ENCODE measurements at regions not wholly inside any gene's neighbourhood (a gene's known extent, or its start where the extent isn't known, plus 50 kb on each side); places are given as distances from the start of the nearest gene placed in this dataset.

DNA sequence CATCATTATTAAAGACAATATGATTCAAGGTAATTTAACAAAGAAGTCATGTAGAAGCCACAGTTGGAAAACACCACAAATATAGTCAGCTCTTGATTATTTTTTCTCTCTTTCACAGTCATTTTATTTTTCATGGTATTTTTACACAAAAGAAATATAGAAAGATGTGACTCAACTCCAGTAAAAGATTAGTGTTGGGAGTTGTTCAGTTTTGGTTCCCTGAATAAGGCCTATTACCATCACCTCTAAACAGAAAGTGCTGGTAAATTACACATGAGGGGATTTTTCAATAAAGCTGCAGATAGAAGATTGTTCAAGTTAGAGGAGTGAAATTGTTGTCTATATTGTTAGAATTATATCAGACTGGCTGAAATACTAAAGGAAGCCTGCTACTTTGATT lies 107.0 kb downstream of the DDIT4L start:
- Histone ChIP-seq H3K4me3 (ENCODE audit: insufficient read depth, low read depth, low read length) (no peak overlapping the region), H3K4me2 (ENCODE audit: low read length) (no peak overlapping the region), H3K9me3 (ENCODE audit: insufficient read depth, low read depth, low read length) (no peaks in the 10 kb centered on the region), H4K20me1 (ENCODE audit: insufficient read depth, low read length) (no peaks in the 10 kb centered on the region), H3K4me1 (ENCODE audit: insufficient read depth, low read length) (no peaks in the 10 kb centered on the region), H3K36me3 (ENCODE audit: insufficient read depth, low read length) (no peaks in the 10 kb centered on the region), H2AFZ (ENCODE audit: low read depth, low read length) (no peak overlapping the region), H3K27me3 (ENCODE audit: insufficient read depth, low read length) (no peaks in the 10 kb centered on the region), H3K79me2 (ENCODE audit: insufficient read depth, low read length) (no peaks in the 10 kb centered on the region), H3K9ac (ENCODE audit: low read length) (no peak overlapping the region), H3K27ac (ENCODE audit: low read depth, low read length) (no peak overlapping the region)
- H3K36me3 Mint-ChIP-seq (ENCODE audit: low read depth, unreplicated experiment), result no peaks in the 10 kb centered on the region
- no peaks in the 10 kb centered on the region for H3K9me3 Mint-ChIP-seq (ENCODE audit: unreplicated experiment)
- no peak for DNase-seq (ENCODE audit: low read depth)
- no peak for FAIRE-seq
- no peak for TF ChIP-seq EZH2 (IDR thresholded peaks at IDR 0.05; ENCODE audit: insufficient read depth, low read length)
- peaks cover 1% of the 10 kb centered on the region for H3K4me1 Mint-ChIP-seq (ENCODE audit: low read depth, unreplicated experiment)
- H3K4me3 Mint-ChIP-seq (ENCODE audit: unreplicated experiment), result no peak overlapping the region
- no peak overlapping the region for H3K27ac Mint-ChIP-seq (ENCODE audit: unreplicated experiment)
- H3K27me3 Mint-ChIP-seq (ENCODE audit: low read depth, unreplicated experiment), result no peaks in the 10 kb centered on the region

DNA sequence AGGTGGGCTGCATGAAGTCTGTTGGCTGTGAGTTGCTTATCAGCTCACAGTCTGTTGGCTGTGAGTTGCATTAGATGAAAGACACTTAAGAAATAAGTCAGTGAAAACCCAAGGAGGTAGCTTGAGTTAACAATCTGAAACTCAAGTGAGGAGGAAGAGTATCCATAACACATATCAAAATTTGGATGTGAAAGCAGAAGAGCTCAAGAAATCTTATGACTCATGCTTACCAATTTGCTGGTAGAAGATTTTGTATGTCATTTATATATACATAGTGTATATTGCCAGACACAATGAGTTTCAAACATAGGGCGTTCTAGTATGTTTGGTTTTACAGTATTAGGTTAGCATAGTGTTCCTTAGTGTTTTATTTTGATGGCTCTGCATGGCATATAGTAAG lies 107.4 kb downstream of the DDIT4L start:
- no peak overlapping the region for H3K9ac ChIP-seq (ENCODE audit: low read length)
- Mint-ChIP-seq H3K4me1 (ENCODE audit: low read depth, unreplicated experiment) (peaks cover 1% of the 10 kb centered on the region), H3K9me3 (ENCODE audit: unreplicated experiment) (no peaks in the 10 kb centered on the region), H3K4me3 (ENCODE audit: unreplicated experiment) (no peak overlapping the region), H3K27me3 (ENCODE audit: low read depth, unreplicated experiment) (no peaks in the 10 kb centered on the region), H3K27ac (ENCODE audit: unreplicated experiment) (no peak overlapping the region), H3K36me3 (ENCODE audit: low read depth, unreplicated experiment) (no peaks in the 10 kb centered on the region)
- H3K4me3 ChIP-seq (ENCODE audit: insufficient read depth, low read depth, low read length), result no peak overlapping the region
- no peak overlapping the region for H3K4me2 ChIP-seq (ENCODE audit: low read length)
- H4K20me1 ChIP-seq (ENCODE audit: insufficient read depth, low read length), result no peaks in the 10 kb centered on the region
- no peaks in the 10 kb centered on the region for H3K4me1 ChIP-seq (ENCODE audit: insufficient read depth, low read length)
- H3K9me3 ChIP-seq (ENCODE audit: insufficient read depth, low read depth, low read length), result no peaks in the 10 kb centered on the region
- H3K79me2 ChIP-seq (ENCODE audit: insufficient read depth, low read length), result no peaks in the 10 kb centered on the region
- H3K27ac ChIP-seq (ENCODE audit: low read depth, low read length), result no peak overlapping the region
- no peaks in the 10 kb centered on the region for H3K36me3 ChIP-seq (ENCODE audit: insufficient read depth, low read length)
- H2AFZ ChIP-seq (ENCODE audit: low read depth, low read length), result no peak overlapping the region
- FAIRE-seq (no peak), DNase-seq (ENCODE audit: low read depth) (no peak)
- no peak for TF ChIP-seq EZH2 (IDR thresholded peaks at IDR 0.05; ENCODE audit: insufficient read depth, low read length)
- TF ChIP-seq, protein P1, sequence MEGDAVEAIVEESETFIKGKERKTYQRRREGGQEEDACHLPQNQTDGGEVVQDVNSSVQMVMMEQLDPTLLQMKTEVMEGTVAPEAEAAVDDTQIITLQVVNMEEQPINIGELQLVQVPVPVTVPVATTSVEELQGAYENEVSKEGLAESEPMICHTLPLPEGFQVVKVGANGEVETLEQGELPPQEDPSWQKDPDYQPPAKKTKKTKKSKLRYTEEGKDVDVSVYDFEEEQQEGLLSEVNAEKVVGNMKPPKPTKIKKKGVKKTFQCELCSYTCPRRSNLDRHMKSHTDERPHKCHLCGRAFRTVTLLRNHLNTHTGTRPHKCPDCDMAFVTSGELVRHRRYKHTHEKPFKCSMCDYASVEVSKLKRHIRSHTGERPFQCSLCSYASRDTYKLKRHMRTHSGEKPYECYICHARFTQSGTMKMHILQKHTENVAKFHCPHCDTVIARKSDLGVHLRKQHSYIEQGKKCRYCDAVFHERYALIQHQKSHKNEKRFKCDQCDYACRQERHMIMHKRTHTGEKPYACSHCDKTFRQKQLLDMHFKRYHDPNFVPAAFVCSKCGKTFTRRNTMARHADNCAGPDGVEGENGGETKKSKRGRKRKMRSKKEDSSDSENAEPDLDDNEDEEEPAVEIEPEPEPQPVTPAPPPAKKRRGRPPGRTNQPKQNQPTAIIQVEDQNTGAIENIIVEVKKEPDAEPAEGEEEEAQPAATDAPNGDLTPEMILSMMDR (IDR thresholded peaks at IDR 0.05; ENCODE audit: insufficient read depth, low read depth, low read length), result no peak
- H3K27me3 ChIP-seq (ENCODE audit: insufficient read depth, low read length), result no peaks in the 10 kb centered on the region

DNA sequence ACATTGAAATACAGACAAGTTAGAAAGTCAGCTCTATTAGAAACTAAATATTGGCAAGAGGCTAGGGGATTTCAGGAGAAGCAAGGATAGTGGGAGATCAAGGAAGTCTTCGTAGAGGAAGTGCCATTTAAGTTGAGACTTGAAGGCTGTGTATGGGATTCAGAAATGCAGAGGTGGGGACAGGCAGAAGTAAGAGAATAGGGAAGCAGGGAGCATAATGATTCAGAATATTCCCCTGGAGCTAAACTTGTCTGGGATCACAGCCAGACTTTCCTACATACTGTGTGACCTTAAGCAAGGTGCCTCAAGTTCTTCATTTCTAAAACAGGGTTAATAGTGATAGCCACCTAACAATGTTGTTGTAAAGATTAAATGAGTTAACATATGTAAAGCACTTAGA lies 108.8 kb downstream of the DDIT4L start:
- Histone ChIP-seq H3K27ac (ENCODE audit: low read depth, low read length) (no peak overlapping the region), H3K4me3 (ENCODE audit: insufficient read depth, low read depth, low read length) (no peak overlapping the region), H2AFZ (ENCODE audit: low read depth, low read length) (no peak overlapping the region), H3K4me2 (ENCODE audit: low read length) (no peak overlapping the region), H3K4me1 (ENCODE audit: insufficient read depth, low read length) (no peaks in the 10 kb centered on the region), H3K79me2 (ENCODE audit: insufficient read depth, low read length) (no peaks in the 10 kb centered on the region), H4K20me1 (ENCODE audit: insufficient read depth, low read length) (no peaks in the 10 kb centered on the region), H3K9me3 (ENCODE audit: insufficient read depth, low read depth, low read length) (no peaks in the 10 kb centered on the region), H3K9ac (ENCODE audit: low read length) (no peak overlapping the region), H3K36me3 (ENCODE audit: insufficient read depth, low read length) (no peaks in the 10 kb centered on the region), H3K27me3 (ENCODE audit: insufficient read depth, low read length) (no peaks in the 10 kb centered on the region)
- peaks cover 1% of the 10 kb centered on the region for H3K4me1 Mint-ChIP-seq (ENCODE audit: low read depth, unreplicated experiment)
- no peaks in the 10 kb centered on the region for H3K27me3 Mint-ChIP-seq (ENCODE audit: low read depth, unreplicated experiment)
- TF ChIP-seq, protein P1 (IDR thresholded peaks at IDR 0.05; ENCODE audit: insufficient read depth, low read depth, low read length), result no peak
- TF ChIP-seq EZH2 (IDR thresholded peaks at IDR 0.05; ENCODE audit: insufficient read depth, low read length), result no peak
- no peaks in the 10 kb centered on the region for H3K9me3 Mint-ChIP-seq (ENCODE audit: unreplicated experiment)
- no peak overlapping the region for H3K4me3 Mint-ChIP-seq (ENCODE audit: unreplicated experiment)
- H3K27ac Mint-ChIP-seq (ENCODE audit: unreplicated experiment), result no peak overlapping the region
- FAIRE-seq (no peak), DNase-seq (ENCODE audit: low read depth) (no peak)
- no peaks in the 10 kb centered on the region for H3K36me3 Mint-ChIP-seq (ENCODE audit: low read depth, unreplicated experiment)

Measured in astrocyte (in vitro differentiated cells and primary cell).